ENCODE measurements at regions not wholly inside any gene's neighbourhood (a gene's known extent, or its start where the extent isn't known, plus 50 kb on each side); places are given as distances from the start of the nearest gene placed in this dataset.
A peak's percentile ranks its signal among the peaks of the same experiment; 100 is the strongest.

DNA sequence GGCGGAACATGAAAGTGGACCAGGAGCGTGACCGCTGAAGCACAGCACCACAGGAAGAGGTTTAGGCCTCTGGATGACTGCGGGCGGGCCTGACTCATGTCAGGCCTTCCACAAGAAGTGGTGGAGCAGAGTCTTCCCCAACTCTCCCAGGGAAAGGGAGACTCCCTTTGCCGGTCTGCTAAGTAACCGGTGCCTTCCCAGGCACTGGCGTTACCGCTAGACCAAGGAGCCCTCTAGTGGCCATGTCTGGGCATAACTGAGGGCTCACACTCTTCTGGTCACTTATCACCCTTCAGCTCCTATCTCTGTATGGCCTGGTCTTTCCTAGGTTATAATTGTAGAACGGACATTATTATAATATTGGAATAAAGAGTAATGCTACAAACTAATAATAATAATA is 1931.9 kb downstream of the TP53TG3F start:
- TF ChIP-seq CTCF (IDR thresholded peaks at IDR 0.05 in 8 of 11, conservative IDR thresholded peaks at IDR 0.05 in 3 of 11) (peak in 5 of 11 experiments; percentile 27 to 49 (median 40)), POLR2AphosphoS5 (IDR thresholded peaks at IDR 0.05) (no peak), POLR2A (IDR thresholded peaks at IDR 0.05) (no peak)
